HK-2 (cell line): ENCODE measurements at regions not wholly inside any gene's neighbourhood (a gene's known extent, or its start where the extent isn't known, plus 50 kb on each side); places are given as distances from the start of the nearest gene placed in this dataset.

ENCODE experiments used
- DNase-seq: peaks from one replicate; pipeline ENCODE4 v3.0.0-alpha.2; 2018; ENCODE audit not compliant: unreplicated experiment

DNA sequence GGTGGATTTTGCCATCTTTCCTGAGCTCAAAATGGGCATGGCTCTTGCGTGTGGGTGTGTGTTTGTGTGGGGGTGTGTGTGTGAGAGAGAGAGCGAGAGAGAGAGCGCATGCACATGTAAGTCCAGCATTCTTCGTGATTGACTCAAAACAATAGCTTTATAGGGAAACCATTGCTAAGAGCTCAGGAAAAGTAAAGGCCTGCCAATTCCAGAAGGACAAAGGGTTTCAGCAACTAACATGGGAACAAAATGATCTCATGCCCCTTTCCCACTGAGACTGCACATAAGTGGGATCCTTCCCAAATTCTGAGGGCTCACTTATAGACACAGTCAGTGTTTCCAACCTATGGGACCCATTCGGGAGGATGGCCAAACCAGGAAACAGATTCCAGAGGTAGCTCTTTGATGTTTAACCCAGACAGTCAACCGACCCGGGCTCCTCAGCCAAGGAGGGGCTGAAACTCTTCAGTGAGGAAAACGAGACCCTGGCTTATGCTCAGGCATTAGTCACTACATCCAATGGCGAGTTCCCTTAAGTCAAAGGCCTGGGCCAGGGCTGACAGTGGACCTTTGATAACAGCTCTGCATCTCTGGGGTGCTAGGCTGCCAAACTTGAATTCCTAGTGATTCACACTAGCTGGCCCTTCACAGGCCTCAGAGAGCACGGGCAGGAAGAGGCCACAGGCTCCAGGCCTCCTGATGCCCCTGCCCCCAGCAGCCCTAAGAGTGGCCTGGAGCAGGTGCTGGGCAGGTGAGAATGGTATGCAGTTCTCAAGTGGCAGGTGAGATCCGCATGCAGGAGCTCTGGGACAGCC, 305.0 kb upstream of the C2CD4B start:
- peak; percentile 6 for DNase-seq

DNA sequence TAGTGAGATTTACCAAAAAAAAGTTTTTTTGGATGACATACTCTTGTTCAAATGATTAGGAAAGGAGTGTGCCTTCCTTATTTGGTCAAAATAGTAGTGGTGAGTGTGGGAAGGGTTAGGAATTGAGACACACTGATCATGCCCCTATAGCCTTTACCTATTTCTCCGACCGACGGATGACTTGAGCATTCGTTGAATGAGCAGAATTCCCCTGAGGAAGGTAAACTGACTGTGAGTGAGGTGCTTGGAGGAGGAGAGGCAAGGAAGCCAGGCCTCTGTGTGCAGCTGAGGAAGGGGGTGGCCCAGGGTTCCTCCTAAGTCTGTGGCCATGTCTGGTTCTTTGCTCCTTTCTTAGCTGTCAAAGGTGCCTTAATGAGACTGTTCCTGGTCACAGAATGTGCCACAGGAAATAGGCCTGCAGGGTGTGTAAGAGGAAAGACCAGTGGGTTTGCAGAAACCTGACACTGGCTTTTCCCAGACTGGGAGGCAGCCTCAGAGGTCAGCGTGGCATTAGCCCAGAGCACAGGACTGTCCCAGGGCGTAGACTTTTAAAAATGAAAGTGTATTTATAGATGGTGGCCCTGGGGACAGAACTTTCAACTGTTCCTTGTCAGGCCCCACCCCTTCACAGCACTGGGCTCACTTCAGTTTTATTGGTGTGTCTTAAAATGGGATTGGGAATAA, 307.7 kb upstream of the C2CD4B start:
- DNase-seq = peak; percentile 7

DNA sequence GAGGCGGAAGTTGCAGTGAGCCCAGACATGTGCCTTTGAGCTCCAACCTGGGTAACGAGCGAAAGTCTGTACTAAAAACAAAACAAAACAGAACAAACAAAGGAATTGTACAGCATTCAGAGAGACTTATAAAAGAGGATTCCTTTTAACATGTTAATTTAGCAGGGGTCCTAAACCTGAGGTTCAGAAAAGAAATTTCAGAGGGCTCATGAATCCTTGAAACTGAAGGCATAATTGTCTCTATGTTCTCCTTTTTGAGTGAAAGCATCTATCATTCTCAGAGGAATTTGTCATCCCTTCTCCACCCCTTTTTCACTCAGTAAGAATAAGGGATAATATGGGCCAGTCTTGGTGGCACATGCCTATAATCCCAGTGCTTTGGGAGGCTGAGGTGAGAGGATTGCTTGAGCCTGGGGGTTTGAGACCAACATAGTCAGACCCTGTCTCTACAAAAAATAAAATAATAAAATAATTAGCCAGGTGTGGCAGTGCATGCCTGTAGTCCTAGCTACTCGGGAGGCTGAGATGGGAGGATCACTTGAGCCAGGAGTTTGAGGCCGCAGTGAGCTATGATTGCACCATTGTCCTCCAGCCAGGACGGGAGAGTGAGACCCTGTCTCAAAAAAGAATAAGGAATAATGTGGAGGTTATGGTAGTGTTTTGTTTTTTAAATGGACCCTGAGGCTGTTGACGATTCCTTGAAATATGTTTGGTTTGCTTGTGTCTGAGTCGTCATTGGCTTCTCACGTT, 309.1 kb upstream of the C2CD4B start:
- no peak for DNase-seq

DNA sequence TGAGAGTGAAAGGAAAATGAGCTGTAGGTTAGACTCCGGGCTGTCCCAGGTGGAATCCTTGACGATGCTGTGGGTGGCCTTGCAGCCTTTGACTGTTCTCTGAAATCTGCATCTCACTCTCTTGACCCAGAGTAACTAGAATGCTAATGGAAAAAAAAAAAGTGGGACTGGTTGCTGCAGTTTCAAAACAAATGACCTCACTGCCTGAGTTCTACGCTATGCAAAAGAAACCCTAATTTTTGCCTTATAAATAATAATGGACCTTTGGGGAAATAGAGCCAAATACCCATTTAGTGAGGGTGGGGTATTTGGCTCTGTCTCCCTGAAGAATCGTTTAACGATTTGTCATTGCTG, 309.7 kb upstream of the C2CD4B start:
- no peak for DNase-seq

DNA sequence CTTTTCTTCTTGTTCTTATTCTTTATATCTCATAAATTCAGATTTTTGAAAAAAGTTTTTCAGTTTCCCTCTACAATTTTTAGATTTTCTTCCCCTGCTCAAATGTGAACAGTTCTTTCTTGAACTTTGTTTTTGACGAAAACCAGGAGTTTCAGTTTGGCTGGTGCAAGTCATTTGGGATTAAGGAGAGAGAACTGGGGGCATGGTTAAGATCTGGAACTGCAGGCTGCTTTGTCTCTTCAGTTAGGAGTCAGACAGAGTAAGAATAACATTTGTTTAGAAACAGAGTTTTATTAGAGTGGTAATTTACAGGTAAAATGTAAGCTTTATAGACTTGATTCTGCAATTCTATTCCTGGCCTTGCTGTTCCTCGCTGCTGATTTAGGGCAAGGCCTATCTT, 310.5 kb upstream of the C2CD4B start:
- DNase-seq = no peak

DNA sequence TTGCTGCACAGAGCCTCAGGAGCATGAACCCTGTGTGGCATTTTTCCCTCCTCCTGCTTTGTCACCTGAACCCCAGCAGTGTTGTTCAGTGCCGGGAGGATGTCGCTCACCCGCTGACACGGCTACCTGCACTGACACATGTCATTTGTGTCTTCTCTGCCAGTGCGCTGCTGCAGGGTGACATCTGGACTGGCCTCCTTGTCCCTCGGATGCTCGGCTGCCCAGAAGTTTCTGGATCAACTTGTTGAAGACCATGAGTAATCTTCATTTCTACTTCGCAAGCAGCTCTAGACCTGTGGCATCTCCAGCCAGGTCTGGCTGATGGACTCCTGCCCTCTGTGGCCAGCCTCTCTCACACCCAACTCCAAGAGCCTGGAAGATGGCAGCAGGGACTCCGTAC, 311.1 kb upstream of the C2CD4B start:
- no peak for DNase-seq

DNA sequence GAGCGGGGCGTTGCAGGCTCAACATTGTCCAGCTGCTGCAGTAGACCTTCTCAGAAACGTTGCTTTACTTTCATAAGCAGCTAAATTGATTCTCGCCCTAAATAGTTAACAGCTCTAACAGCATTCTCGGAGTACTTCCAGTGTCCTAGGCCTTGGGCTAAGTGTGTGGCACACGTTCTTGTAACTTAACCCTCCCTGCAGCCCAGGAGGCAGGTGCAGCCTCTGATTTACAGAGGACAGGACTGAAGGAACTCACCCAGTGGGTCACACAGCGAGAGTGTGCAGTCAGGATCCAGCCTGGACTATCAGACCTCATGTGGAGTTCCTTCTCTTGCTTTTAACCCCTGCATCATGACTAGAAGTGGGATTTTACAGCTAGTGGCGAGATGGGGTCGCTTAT, 312.8 kb upstream of the C2CD4B start:
- DNase-seq = no peak

DNA sequence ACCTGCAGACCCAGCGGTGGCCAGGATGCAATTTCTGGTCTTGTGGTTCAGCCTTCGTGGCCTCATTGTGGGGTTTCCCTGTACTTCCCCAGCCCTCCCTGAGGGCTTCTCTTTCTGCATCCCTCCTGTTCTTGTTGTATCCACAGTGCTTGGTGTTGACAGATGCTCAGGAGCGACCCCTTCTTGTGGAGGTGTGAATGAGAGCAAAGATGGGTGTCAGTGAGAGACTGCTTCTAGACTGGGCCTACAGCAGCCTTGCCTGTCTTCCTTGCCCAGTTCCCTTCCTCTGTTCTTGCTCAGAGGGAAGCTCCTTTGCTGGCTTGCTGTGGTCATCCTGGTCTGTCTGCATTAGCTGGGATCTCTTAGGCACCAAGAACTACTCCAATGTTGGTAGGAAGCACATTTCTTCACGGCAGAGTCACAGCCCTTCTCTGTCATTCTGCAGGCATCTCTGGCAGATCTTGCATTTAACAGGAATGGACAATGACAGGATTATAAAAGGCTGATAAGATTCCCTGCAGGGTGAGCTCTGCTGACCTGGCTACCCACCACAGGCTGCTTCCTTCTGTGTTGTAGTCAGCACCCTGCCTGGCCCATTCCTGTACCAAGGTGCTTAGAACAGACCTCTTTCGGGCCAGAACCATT, 317.8 kb upstream of the C2CD4B start:
- DNase-seq = no peak

DNA sequence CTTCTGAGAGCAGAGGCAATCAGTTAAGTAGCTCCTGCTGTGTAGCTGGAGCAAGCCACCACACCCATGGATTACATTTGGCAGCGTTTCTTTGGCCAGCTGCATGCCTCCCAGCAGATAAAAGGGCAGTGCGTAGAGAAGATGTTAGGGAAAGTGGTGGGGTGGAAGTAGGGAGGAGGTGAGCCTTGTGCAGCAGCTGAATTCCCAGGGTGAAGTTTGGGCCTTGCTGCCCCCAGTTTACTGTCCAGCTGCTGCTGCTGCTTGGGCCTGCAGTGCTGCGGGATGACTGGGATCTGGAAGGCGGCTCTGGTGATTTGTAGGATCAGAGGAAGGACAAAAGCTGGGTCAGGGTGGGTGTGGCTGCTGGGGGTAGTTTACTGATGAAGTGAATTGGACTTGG, 318.7 kb upstream of the C2CD4B start:
- DNase-seq = no peak

DNA sequence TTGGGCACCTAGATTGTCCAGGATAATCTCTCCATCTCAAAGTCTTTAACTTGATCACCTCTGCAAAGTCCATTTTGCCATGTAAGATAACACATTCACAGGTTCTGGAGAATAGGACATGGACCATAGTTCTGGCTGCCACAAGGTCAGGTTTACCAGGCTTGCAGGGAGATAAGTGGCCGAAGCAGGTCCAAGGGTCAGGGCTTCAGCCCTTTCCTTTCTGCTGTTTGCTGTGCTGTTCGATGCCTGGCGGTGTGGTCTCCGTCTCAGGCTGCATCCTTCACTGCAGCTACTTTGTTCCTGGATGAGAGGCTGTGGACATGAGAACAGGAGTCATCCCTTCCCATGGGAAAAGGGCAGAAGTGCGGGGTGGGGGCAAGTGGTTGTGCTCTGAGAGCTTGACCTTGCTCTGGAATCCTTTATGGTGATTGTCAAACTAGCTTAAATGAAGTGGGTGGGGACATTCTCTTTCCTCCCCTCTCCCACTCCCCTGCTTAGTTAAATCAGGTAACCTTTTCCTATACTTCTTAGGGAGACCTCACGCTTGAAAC, 320.2 kb upstream of the C2CD4B start:
- no peak for DNase-seq

DNA sequence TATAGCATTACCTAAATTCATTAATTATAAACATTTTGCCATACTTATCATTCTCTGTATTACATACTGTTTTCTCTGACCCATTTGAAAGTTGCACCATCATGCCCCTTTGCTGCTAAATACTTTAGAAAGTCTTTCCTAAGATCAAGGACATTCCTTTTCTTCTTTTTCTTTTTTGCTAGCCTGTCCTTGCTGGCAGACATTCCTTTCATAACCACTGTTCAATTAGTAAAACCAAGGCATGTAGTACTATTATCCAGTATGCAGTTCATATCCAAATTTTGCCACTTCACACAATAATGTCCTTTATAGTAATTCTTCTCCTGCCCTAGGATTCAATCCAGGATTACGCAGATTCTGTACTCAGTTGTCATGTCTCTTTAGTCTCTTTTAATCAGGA, 321.0 kb upstream of the C2CD4B start:
- no peak for DNase-seq

DNA sequence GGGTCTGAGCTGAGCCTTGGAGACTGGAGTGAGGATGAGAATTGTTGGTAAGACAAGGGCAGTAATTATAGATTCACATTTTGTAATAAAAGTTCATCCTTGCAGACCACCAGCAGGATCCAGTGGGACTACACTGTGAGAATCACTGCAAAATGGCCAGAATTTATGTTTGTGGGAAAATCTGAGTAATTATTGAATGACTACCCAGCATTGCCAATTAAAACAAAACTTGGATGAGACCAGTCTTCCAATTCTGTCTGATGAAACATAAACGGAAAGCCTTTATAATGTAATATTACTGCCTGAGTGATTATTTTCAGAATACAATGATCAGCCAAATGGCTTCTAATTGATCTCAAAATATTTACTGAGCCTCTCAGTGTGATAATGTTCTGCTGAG, 323.3 kb upstream of the C2CD4B start:
- no peak for DNase-seq

DNA sequence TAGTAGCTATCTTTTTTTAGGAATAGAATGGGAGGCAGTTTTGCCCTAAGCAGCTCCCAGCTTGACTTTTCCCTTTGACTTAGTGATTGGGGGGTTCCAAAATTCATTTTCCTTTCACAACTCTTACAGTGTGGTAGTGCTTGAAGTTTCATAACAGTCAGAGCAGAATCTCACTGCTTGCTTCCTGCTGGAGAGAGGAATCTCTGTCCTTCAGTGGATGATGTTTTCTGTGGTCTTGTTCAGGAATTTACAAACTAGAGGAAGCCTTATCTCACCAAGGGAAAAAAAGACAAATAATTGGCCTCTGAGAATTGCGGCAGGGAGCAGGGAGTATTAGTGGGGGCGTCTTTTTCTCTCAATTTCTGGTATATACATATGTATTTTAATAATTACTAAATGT, 326.6 kb upstream of the C2CD4B start:
- DNase-seq = no peak

DNA sequence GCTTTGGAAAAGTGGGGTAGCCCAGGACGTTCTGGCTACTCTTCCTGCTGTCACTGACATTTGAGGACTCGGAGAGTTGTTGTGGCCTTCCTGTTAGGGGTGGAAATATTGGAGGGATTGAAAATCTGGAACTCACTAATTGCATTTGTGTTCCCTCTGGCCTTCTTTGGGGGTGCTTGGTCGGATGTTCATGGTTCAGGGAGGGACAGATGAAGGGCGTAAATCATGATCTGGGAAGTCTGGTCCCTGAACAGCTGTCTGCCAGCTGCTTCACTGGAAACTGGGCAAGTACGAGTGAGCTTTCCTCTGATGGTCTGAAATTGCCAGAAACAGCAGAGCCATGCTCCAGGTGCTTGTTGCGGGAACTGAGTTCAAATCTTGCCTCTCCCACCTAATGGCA, 327.8 kb upstream of the C2CD4B start:
- DNase-seq = no peak

DNA sequence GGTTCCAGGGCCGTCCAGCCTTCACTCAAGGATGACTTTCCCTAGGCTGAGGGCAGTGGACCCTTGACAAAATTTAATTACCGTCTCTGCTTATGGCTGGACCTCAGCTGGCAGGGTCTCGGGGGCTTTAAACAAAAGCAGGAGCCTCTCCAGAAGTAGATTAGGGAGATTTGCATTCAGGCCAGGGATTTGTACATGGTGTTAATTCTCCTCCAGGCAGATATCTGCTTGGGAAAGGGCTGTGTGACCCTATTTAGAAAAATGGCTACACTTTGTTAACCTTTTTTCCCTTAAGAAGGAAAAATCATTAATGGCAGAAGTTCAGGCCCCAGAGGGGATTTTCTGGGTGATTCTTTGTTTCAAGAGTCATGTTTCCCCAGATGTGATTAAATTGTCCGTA, 329.1 kb upstream of the C2CD4B start:
- DNase-seq = no peak

DNA sequence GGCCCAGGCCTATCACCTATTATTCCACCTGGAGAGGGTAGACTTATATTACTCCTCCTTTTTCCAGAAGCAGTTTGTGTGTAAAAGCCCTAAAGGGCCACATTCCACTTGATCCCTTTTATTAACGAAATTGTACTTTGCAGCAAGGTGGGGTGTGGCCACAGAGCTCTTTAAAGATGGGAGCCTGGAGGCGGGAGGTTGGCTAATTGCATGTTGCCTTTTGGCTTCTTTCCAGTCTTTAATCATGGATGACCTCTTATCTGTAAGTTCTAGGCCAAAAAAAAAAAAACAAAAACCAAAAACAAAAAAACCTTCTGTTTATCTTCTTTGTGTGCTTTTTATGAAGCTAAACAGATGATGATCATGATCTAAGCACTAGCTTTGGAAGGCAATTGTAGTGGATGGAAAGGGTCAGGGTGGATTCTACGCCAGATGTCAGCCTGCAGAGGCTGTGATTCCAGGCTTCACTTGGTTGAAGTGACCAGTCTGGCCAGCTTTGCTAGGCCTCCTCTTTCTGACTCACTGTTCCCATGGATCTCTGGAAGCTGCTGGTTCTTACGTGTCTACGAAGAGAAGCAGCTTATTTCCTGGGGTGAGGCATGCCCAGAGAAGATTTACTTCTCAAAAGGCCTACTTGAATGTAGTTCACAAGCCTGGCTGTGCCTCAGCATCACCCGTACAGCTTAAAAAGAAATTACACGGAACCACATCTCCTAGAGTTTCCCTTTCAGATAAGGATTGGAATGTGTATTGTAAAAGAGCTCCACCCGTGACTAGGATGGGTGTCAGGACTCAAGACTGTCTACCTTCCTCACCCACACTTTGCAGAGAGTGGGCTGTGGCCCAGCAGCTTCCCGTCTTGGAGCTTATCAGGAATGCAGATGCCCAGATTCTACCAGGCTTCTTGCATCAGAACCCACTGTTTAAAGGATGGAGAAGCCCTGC, 330.9 kb upstream of the C2CD4B start:
- no peak for DNase-seq

DNA sequence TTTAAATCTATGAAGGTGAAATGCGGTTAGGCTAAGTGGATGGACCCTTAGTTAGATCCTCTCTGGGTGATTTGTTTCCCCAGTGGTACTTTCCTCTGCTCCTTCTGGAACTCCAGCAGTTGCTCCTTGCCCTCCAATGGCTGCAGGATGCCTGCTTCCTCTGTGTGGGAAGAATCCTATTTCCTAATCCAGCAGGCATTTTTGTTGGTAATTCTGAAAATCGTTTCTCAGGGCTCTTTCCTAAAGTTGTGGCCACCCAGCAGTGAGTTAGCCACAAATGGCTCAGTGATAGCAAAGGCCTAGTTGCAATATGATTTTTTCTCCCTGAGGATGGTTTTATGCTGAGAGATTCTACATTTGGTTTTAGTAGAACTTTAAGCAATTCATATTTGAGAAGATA, 332.3 kb upstream of the C2CD4B start:
- no peak for DNase-seq

DNA sequence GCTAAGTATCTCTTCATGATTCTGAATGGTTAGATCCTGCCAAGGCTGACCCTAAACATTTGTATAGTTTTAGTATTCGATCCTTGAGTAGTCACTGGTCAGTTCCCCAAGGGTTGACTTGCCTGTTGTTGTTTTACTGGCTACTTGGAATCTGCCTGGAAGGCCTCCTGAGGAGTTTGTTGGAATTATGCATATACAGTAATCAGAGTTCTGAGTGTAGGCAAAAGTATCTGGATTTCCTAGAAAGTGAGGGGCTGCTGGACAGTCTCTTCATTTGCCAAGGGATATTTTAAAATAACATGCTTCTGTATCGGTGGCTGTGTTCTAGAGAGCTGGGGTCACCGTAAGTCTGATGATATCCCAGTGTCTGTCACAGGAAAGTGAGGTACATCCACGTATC, 333.2 kb upstream of the C2CD4B start:
- no peak for DNase-seq

DNA sequence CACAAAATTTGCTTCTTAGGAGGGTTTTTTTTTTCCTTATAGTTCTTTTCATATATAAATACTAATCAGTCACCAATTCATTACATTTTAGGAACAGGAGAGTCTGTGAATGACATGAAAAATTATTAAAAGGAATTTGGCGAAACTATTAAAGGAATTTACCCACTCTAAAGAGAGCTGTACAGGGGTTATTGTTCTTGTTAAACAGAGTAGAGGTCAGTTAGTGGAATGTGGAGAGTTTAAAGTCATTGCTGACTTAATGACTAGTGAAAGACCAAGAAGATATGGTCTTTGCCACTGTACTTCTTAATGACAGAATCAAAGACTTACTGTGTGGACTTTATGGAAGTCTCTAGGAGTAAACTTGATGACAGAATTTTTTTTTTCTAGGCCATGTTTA, 333.6 kb upstream of the C2CD4B start:
- no peak for DNase-seq

DNA sequence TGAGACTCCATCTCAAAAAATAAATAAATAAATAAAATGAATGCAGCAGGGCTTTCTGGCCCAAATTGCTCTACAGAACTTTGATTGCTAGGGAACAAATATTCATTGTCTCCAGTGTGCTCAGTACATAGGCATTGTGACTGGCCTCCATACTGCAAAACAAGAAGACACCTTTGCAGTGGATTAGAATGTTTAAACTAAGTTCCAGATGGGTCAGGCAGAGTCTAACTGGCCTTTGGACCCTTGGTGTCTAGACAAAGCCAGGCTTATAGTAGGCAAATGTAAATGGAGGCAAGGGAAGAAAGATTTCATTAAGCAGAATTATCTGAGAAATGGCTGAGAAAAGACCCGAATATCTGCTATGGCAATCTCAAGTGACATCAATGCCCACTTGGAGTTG, 335.2 kb upstream of the C2CD4B start:
- no peak for DNase-seq

DNA sequence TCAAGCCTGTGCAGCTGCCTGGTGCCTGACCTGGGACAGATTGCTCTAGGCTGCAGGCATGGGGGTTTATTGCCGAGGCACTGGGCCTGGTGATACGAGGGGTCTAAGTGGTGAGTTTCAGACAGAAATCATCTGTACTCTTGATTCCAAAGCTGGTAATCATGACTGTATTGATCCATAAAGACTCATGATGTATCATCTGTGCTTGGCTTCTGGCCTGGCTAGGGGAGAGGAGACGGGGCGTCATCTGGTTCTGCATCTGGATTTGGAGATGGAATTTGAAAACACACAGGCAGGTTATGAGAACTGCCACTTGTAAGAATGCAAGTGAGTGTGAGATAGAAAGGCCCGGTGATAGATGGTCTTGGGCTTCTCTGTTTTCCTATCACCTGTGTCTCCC, 337.4 kb upstream of the C2CD4B start:
- no peak for DNase-seq
